GM19238 (cell line): ENCODE measurements at regions not wholly inside any gene's neighbourhood (a gene's known extent, or its start where the extent isn't known, plus 50 kb on each side); places are given as distances from the start of the nearest gene placed in this dataset.
"Not testable (repeated sequence)": the region's sequence is repeated elsewhere in the genome, so short reads cannot be mapped to it uniquely, and the experiment has no call there.

Experiments used
- DNase-seq: peaks from one replicate; pipeline ENCODE4 v3.0.0; 2011; ENCODE audit warnings: low spot score; ENCODE audit not compliant: insufficient read length

- no peak for DNase-seq
These were observed 56.3 kb upstream of the ZNF92 start for GRCh38 chr7:65317372-65317771.

GRCh38 chr7:65310761-65311160 is 62.9 kb upstream of the ZNF92 start:
- DNase-seq: no peak

GRCh38 chr7:65308300-65308678 is 65.4 kb upstream of the ZNF92 start:
- no peak for DNase-seq

- peak; percentile 15 for DNase-seq
These were observed 65.9 kb upstream of the ZNF92 start for GRCh38 chr7:65307651-65308299.

- no peak for DNase-seq
These were observed 69.5 kb upstream of the ZNF92 start for GRCh38 chr7:65304175-65304574.

- DNase-seq: no peak
These were observed 70.8 kb upstream of the ZNF92 start for GRCh38 chr7:65302883-65303282.

- DNase-seq: no peak
These were observed 72.6 kb upstream of the ZNF92 start for GRCh38 chr7:65301007-65301406.

GRCh38 chr7:65295409-65295808 is 78.2 kb upstream of the ZNF92 start:
- DNase-seq: no peak

GRCh38 chr7:65290340-65290739 is 83.3 kb upstream of the ZNF92 start:
- DNase-seq: not testable (repeated sequence)

GRCh38 chr7:65287023-65287422 is 86.6 kb upstream of the ZNF92 start:
- DNase-seq: no peak

GRCh38 chr7:65285906-65286864 is 87.5 kb upstream of the ZNF92 start:
- no peak for DNase-seq

GRCh38 chr7:65285241-65285640 is 88.4 kb upstream of the ZNF92 start:
- not testable (repeated sequence) for DNase-seq

- no peak for DNase-seq
These were observed 93.9 kb upstream of the ZNF92 start for GRCh38 chr7:65279795-65280194.

- no peak for DNase-seq
These were observed 96.8 kb upstream of the ZNF92 start for GRCh38 chr7:65276822-65277221.

- DNase-seq: not testable (repeated sequence)
These were observed 102.2 kb upstream of the ZNF92 start for GRCh38 chr7:65271502-65271901.

- peak; percentile 48 for DNase-seq
These were observed 104.4 kb upstream of the ZNF92 start for GRCh38 chr7:65269150-65269856.

GRCh38 chr7:65268782-65269149 is 104.9 kb upstream of the ZNF92 start:
- DNase-seq: no peak

- DNase-seq: no peak
These were observed 107.6 kb upstream of the ZNF92 start for GRCh38 chr7:65265933-65266519.

GRCh38 chr7:65264258-65264657 is 109.4 kb upstream of the ZNF92 start:
- no peak for DNase-seq

GRCh38 chr7:65260673-65261072 is 113.0 kb upstream of the ZNF92 start:
- not testable (repeated sequence) for DNase-seq

- DNase-seq: not testable (repeated sequence)
These were observed 113.7 kb upstream of the ZNF92 start for GRCh38 chr7:65259864-65260525.
